KMS-11 (cell line): ENCODE measurements at regions not wholly inside any gene's neighbourhood (a gene's known extent, or its start where the extent isn't known, plus 50 kb on each side); places are given as distances from the start of the nearest gene placed in this dataset.

Source experiments
- H2AFZ ChIP-seq: fragments of 200-600 bp; sonication (generic); 2 replicates; pipeline ENCODE4 v1.6.1; 2016; ENCODE audit warnings: antibody characterized with exemption, mixed run types, low read depth
- H3K27ac ChIP-seq: fragments of 200-600 bp; sonication (generic); 2 replicates; pipeline ENCODE4 v1.6.1; 2016; ENCODE audit warnings: mild to moderate bottlenecking, mixed run types
- H3K27me3 ChIP-seq: fragments of 200-600 bp; sonication (generic); 2 replicates; pipeline ENCODE4 v1.6.1; 2017; ENCODE audit warnings: mild to moderate bottlenecking, low read depth, mixed run types, moderate library complexity; ENCODE audit not compliant: insufficient read depth
- H3K36me3 ChIP-seq: fragments of 200-600 bp; sonication (generic); 2 replicates; pipeline ENCODE4 v1.6.1; 2017; ENCODE audit warnings: mild to moderate bottlenecking, mixed run types; ENCODE audit not compliant: insufficient read depth
- H3K4me1 ChIP-seq: fragments of 200-600 bp; sonication (generic); 2 replicates; pipeline ENCODE4 v1.6.1; 2016; ENCODE audit warnings: mild to moderate bottlenecking, low read depth, mixed run types; ENCODE audit not compliant: poor library complexity, severe bottlenecking
- H3K4me2 ChIP-seq: fragments of 200-600 bp; sonication (generic); 2 replicates; pipeline ENCODE4 v1.7.0; 2016; ENCODE audit warnings: mild to moderate bottlenecking, mixed run types
- H3K4me3 ChIP-seq: fragments of 200-600 bp; sonication (generic); IDR thresholded peaks from 2 replicates; pipeline ENCODE4 v1.6.1; 2017; ENCODE audit warnings: low read depth, low read length, mixed read lengths; ENCODE audit not compliant: insufficient read depth
- H3K79me2 ChIP-seq: fragments of 200-600 bp; sonication (generic); 2 replicates; pipeline ENCODE4 v1.6.1; 2016; ENCODE audit warnings: low read depth, mixed run types; ENCODE audit not compliant: insufficient read depth
- H3K9ac ChIP-seq: fragments of 200-600 bp; sonication (generic); 2 replicates; pipeline ENCODE4 v1.6.1; 2016; ENCODE audit warnings: mild to moderate bottlenecking, mixed run types
- H4K20me1 ChIP-seq: fragments of 200-600 bp; sonication (generic); 2 replicates; pipeline ENCODE4 v1.6.1; 2016; ENCODE audit warnings: mild to moderate bottlenecking, mixed run types; ENCODE audit not compliant: insufficient read depth
- TF ChIP-seq, protein P1 (sequence below): fragments of 200-600 bp; sonication (generic); conservative IDR thresholded peaks from 2 replicates; pipeline ENCODE4 v1.6.1; 2017; ENCODE audit warnings: low read depth, mild to moderate bottlenecking, antibody characterized with exemption, low read length, moderate library complexity, mixed read lengths

- Histone ChIP-seq H3K79me2 (no peaks in the 10 kb centered on the region), H3K4me2 (no peak overlapping the region), H3K4me1 (no peaks in the 10 kb centered on the region), H3K27ac (no peak overlapping the region), H2AFZ (no peak overlapping the region), H4K20me1 (no peaks in the 10 kb centered on the region), H3K4me3 (no peak overlapping the region), H3K9ac (no peak overlapping the region), H3K36me3 (no peaks in the 10 kb centered on the region), H3K27me3 (no peaks in the 10 kb centered on the region)
- TF ChIP-seq, protein P1, sequence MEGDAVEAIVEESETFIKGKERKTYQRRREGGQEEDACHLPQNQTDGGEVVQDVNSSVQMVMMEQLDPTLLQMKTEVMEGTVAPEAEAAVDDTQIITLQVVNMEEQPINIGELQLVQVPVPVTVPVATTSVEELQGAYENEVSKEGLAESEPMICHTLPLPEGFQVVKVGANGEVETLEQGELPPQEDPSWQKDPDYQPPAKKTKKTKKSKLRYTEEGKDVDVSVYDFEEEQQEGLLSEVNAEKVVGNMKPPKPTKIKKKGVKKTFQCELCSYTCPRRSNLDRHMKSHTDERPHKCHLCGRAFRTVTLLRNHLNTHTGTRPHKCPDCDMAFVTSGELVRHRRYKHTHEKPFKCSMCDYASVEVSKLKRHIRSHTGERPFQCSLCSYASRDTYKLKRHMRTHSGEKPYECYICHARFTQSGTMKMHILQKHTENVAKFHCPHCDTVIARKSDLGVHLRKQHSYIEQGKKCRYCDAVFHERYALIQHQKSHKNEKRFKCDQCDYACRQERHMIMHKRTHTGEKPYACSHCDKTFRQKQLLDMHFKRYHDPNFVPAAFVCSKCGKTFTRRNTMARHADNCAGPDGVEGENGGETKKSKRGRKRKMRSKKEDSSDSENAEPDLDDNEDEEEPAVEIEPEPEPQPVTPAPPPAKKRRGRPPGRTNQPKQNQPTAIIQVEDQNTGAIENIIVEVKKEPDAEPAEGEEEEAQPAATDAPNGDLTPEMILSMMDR = no peak
Measured at GRCh38 chr6:112927641-112928320, 580.7 kb downstream of the RFPL4B start.

DNA sequence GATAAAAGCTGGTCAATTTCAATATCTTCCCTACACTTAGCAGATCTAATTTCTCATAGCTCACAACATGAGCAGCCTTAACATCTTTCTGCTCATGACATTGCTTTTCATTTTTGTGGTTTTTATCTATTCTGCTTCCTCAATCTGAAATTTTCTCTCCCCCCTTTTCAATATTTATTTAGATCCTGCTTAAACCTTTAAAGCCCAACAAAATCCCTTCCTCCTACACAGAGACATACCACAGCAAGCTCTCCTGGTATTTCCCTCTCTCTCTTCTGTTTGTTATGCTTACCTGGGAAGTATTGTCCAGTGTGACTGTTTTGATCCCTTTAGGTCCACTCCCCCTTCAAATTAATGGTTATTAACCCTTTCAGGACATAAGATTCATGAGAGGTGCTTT, 582.5 kb downstream of the RFPL4B start:
- TF ChIP-seq, protein P1 = no peak
- Histone ChIP-seq H3K4me2 (no peak overlapping the region), H3K36me3 (no peaks in the 10 kb centered on the region), H2AFZ (no peak overlapping the region), H4K20me1 (no peaks in the 10 kb centered on the region), H3K27ac (no peak overlapping the region), H3K4me3 (no peak overlapping the region), H3K79me2 (no peaks in the 10 kb centered on the region), H3K9ac (no peak overlapping the region), H3K27me3 (no peaks in the 10 kb centered on the region), H3K4me1 (no peaks in the 10 kb centered on the region)

GRCh38 chr6:112931832-112932231, 584.7 kb downstream of the RFPL4B start:
- H3K27ac ChIP-seq = no peak overlapping the region
- no peak overlapping the region for H2AFZ ChIP-seq
- no peaks in the 10 kb centered on the region for H3K27me3 ChIP-seq
- no peaks in the 10 kb centered on the region for H3K36me3 ChIP-seq
- no peaks in the 10 kb centered on the region for H4K20me1 ChIP-seq
- H3K9ac ChIP-seq = no peak overlapping the region
- no peaks in the 10 kb centered on the region for H3K79me2 ChIP-seq
- TF ChIP-seq, protein P1 = no peak
- no peak overlapping the region for H3K4me3 ChIP-seq
- no peaks in the 10 kb centered on the region for H3K4me1 ChIP-seq
- no peak overlapping the region for H3K4me2 ChIP-seq

- TF ChIP-seq, protein P1 = no peak
- H3K27me3 ChIP-seq = no peaks in the 10 kb centered on the region
- H3K4me2 ChIP-seq = no peak overlapping the region
- H3K79me2 ChIP-seq = no peaks in the 10 kb centered on the region
- H3K4me3 ChIP-seq = no peak overlapping the region
- no peaks in the 10 kb centered on the region for H3K36me3 ChIP-seq
- H2AFZ ChIP-seq = no peak overlapping the region
- H3K27ac ChIP-seq = no peak overlapping the region
- H3K4me1 ChIP-seq = no peaks in the 10 kb centered on the region
- no peak overlapping the region for H3K9ac ChIP-seq
- H4K20me1 ChIP-seq = no peaks in the 10 kb centered on the region
Measured at GRCh38 chr6:112933947-112934346, 586.8 kb downstream of the RFPL4B start.
